Islet precursor cell (in vitro differentiated cells): ENCODE measurements at regions not wholly inside any gene's neighbourhood (a gene's known extent, or its start where the extent isn't known, plus 50 kb on each side); places are given as distances from the start of the nearest gene placed in this dataset.

Source experiments
- DNase-seq: peaks from one replicate; pipeline ENCODE4 v3.0.0-alpha.2; 2018

GRCh38 chr11:122398167-122398566 is 257.4 kb upstream of the UBASH3B start:
- no peak for DNase-seq

- no peak for DNase-seq
Measured at GRCh38 chr11:122395282-122395681, 260.2 kb upstream of the UBASH3B start.

GRCh38 chr11:122394313-122394712 is 261.2 kb upstream of the UBASH3B start:
- no peak for DNase-seq

- no peak for DNase-seq
Measured at GRCh38 chr11:122393209-122393860, 262.2 kb upstream of the UBASH3B start.

GRCh38 chr11:122392508-122392907 is 263.0 kb upstream of the UBASH3B start:
- DNase-seq = no peak

- no peak for DNase-seq
Measured at GRCh38 chr11:122391049-122391448, 264.5 kb upstream of the UBASH3B start.

GRCh38 chr11:122383186-122383585 is 267.2 kb upstream of the BLID start:
- DNase-seq = no peak

GRCh38 chr11:122375687-122376399 is 259.8 kb upstream of the BLID start:
- no peak for DNase-seq

GRCh38 chr11:122368796-122369195 is 252.8 kb upstream of the BLID start:
- DNase-seq = no peak

GRCh38 chr11:122367809-122368231 is 251.8 kb upstream of the BLID start:
- DNase-seq = no peak

GRCh38 chr11:122365610-122366360 is 249.8 kb upstream of the BLID start:
- DNase-seq = no peak

GRCh38 chr11:122363296-122363695 is 247.3 kb upstream of the BLID start:
- no peak for DNase-seq

GRCh38 chr11:122362381-122362780 is 246.4 kb upstream of the BLID start:
- no peak for DNase-seq

- no peak for DNase-seq
Measured at GRCh38 chr11:122360875-122361274, 244.9 kb upstream of the BLID start.

- DNase-seq = no peak
Measured at GRCh38 chr11:122359081-122359571, 243.1 kb upstream of the BLID start.

GRCh38 chr11:122358292-122358691 is 242.3 kb upstream of the BLID start:
- no peak for DNase-seq

- no peak for DNase-seq
Measured at GRCh38 chr11:122355968-122356367, 240.0 kb upstream of the BLID start.

GRCh38 chr11:122354025-122354697 is 238.1 kb upstream of the BLID start:
- DNase-seq = no peak

GRCh38 chr11:122353561-122353960 is 237.5 kb upstream of the BLID start:
- no peak for DNase-seq

- DNase-seq = no peak
Measured at GRCh38 chr11:122348659-122349409, 232.8 kb upstream of the BLID start.

GRCh38 chr11:122346006-122346405 is 230.0 kb upstream of the BLID start:
- DNase-seq = no peak

- peak; percentile 25 for DNase-seq
Measured at GRCh38 chr11:122345586-122345985, 229.6 kb upstream of the BLID start.
